HepG2 (cell line): ENCODE measurements at regions not wholly inside any gene's neighbourhood (a gene's known extent, or its start where the extent isn't known, plus 50 kb on each side); places are given as distances from the start of the nearest gene placed in this dataset.

ENCODE experiments used
- ATAC-seq: fragments of 200-7000 bp; cut with Tn5 transposase; 3 replicates; pipeline ENCODE4 v1.9.1; 2020; ENCODE audit warnings: mild to moderate bottlenecking, moderate library complexity
- BruUV-seq: library from RNA; stranded (reverse); fragments of 400-500 nt; replicated peaks from 2 replicates; lab custom pipeline; 2021; lab: Mats Ljungman, UMichigan
- CTCF ChIA-PET: fragments of 300-600 bp; formaldehyde crosslinking; extraction: SDS; loops from one replicate; lab custom pipeline; 2021; ENCODE audit warnings: low total read pairs, inconsistent platforms, low intra/inter-chr PET ratio; lab: Yijun Ruan, JAX
- POLR2A ChIA-PET: fragments of 350-600 bp; sonication (Branson Sonifier 250); formaldehyde crosslinking; loops from one replicate; lab custom pipeline; 2020; ENCODE audit warnings: antibody characterized with exemption, inconsistent platforms; lab: Yijun Ruan, JAX
- DNase-seq: peaks from one replicate; pipeline ENCODE4 v3.0.0-alpha.2; 2015; ENCODE audit warnings: low spot score
- FAIRE-seq: peaks from 3 replicates; lab custom pipeline; 2011; peaks lifted over from hg19 to GRCh38; lab: Jason Lieb, UNC
- H2AFZ ChIP-seq: one replicate; pipeline ENCODE4 v1.6.1; 2011; ENCODE audit warnings: low read length, inconsistent platforms
- H3K27ac ChIP-seq: fragments of 300-600 bp; 3 replicates; pipeline ENCODE4 v1.8.0; 2011; ENCODE audit warnings: mixed run types, mild to moderate bottlenecking, mixed read lengths, low read length, inconsistent platforms; ENCODE audit not compliant: insufficient read depth; ENCODE audit errors: extremely low read length
- H3K27me3 ChIP-seq, 2 experiments: fragments of 200-600 bp in 1 of 2; 2 replicates in 1 of 2; 3 replicates in 1 of 2; pipeline versions ENCODE4 v1.6.0 to v1.8.0; 2011; ENCODE audit warnings: low read length in 2 of 2, mild to moderate bottlenecking in 2 of 2, moderate library complexity in 2 of 2, inconsistent platforms in 1 of 2; ENCODE audit not compliant: insufficient read depth in 2 of 2, control insufficient read depth in 1 of 2
- H3K36me3 ChIP-seq, 2 experiments: fragments of 200-600 bp in 1 of 2; replicated peaks in 1 of 2; 2 replicates in 1 of 2; 3 replicates in 1 of 2; pipeline versions ENCODE4 v1.5.1 to v1.8.0; 2011; ENCODE audit warnings: low read length in 2 of 2, inconsistent platforms in 1 of 2; ENCODE audit not compliant: insufficient read depth in 2 of 2, control insufficient read depth in 1 of 2
- H3K4me1 ChIP-seq: 2 replicates; pipeline ENCODE4 v1.5.1; 2012; ENCODE audit warnings: low read length, inconsistent platforms; ENCODE audit not compliant: insufficient read depth
- H3K4me2 ChIP-seq: 2 replicates; pipeline ENCODE4 v1.6.0; 2011; ENCODE audit warnings: low read depth, low read length, inconsistent platforms
- H3K4me3 ChIP-seq, 3 experiments: fragments of 200-600 bp in 1 of 3; sonication (generic), shearing (Covaris generic) in 1 of 3; replicated peaks in 1 of 3; 2 replicates each; pipeline ENCODE4 v1.5.1; 2011 to 2016; ENCODE audit warnings: low read length in 3 of 3, inconsistent platforms in 2 of 3, low read depth in 2 of 3, mild to moderate bottlenecking in 2 of 3, control low read depth in 1 of 3, mixed read lengths in 1 of 3; ENCODE audit not compliant: insufficient read depth in 1 of 3
- H3K79me2 ChIP-seq: one replicate; pipeline ENCODE4 v1.6.1; 2011; ENCODE audit warnings: low read length, inconsistent platforms; ENCODE audit not compliant: insufficient read depth
- H3K9ac ChIP-seq: 2 replicates; pipeline ENCODE4 v1.6.0; 2011; ENCODE audit warnings: mild to moderate bottlenecking, low read depth, low read length, inconsistent platforms; ENCODE audit not compliant: insufficient read depth
- H3K9me3 ChIP-seq: 2 replicates; pipeline ENCODE4 v1.5.1; 2012; ENCODE audit warnings: mild to moderate bottlenecking, low read length
- H4K20me1 ChIP-seq: 2 replicates; pipeline ENCODE4 v1.6.0; 2011; ENCODE audit warnings: inconsistent platforms, mild to moderate bottlenecking, low read length, moderate library complexity; ENCODE audit not compliant: insufficient read depth
- ARID3A ChIP-seq: IDR thresholded peaks from 2 replicates; pipeline ENCODE4 v1.6.1; 2012; ENCODE audit warnings: low read depth, low read length, improper control_type of control experiment
- GMEB1 ChIP-seq: sonication (generic); formaldehyde crosslinking; IDR thresholded peaks from 2 replicates; pipeline ENCODE4 v1.5.1; 2020; ENCODE audit warnings: missing genetic modification reagents, mild to moderate bottlenecking, borderline replicate concordance
- MAFF ChIP-seq: IDR thresholded peaks from 2 replicates; pipeline ENCODE4 v1.6.1; 2011; ENCODE audit warnings: low read depth, low read length, improper control_type of control experiment
- MYPOP ChIP-seq: sonication (generic); formaldehyde crosslinking; IDR thresholded peaks from 2 replicates; pipeline ENCODE4 v1.8.1; 2023; ENCODE audit warnings: mild to moderate bottlenecking, moderate library complexity, missing genetic modification reagents
- TCF12 ChIP-seq, 2 experiments: fragments of 450-650 bp in 1 of 2; sonication (generic) in 1 of 2; formaldehyde crosslinking in 1 of 2; IDR thresholded peaks; 2 replicates each; pipeline versions ENCODE4 v1.6.1 to v1.8.0; 2017 to 2022; ENCODE audit warnings: antibody characterized with exemption in 1 of 2, mild to moderate bottlenecking in 1 of 2, missing genetic modification reagents in 1 of 2, moderate library complexity in 1 of 2
- ZBTB20 ChIP-seq: sonication (generic); formaldehyde crosslinking; IDR thresholded peaks from 2 replicates; pipeline ENCODE4 v1.8.1; 2023; ENCODE audit warnings: missing genetic modification reagents, low read depth, mild to moderate bottlenecking, borderline replicate concordance
- ZBTB42 ChIP-seq: sonication (generic); formaldehyde crosslinking; IDR thresholded peaks from 2 replicates; pipeline ENCODE4 v1.5.0; 2020; ENCODE audit warnings: mild to moderate bottlenecking, missing genetic modification reagents
- ZEB1 ChIP-seq: IDR thresholded peaks from 2 replicates; pipeline ENCODE4 v1.6.1; 2012; ENCODE audit warnings: mild to moderate bottlenecking, low read depth, inconsistent platforms; ENCODE audit not compliant: insufficient replicate concordance
- ZMAT3 ChIP-seq: sonication (generic); formaldehyde crosslinking; conservative IDR thresholded peaks from 2 replicates; pipeline ENCODE4 v1.7.0; 2021; ENCODE audit warnings: missing genetic modification reagents
- ZNF605 ChIP-seq: sonication (generic); formaldehyde crosslinking; IDR thresholded peaks from 2 replicates; pipeline ENCODE4 v1.8.0; 2022; ENCODE audit warnings: mild to moderate bottlenecking, missing genetic modification reagents
- ZNF784 ChIP-seq: sonication (generic); formaldehyde crosslinking; IDR thresholded peaks from 2 replicates; pipeline ENCODE4 v1.5.1; 2020; ENCODE audit warnings: missing genetic modification reagents, mild to moderate bottlenecking, borderline replicate concordance
- ZNF879 ChIP-seq: sonication (generic); formaldehyde crosslinking; IDR thresholded peaks from 2 replicates; pipeline ENCODE4 v1.8.1; 2023; ENCODE audit warnings: missing genetic modification reagents
- WGBS: methylation state at CpG from one replicate; pipeline ENCODE4 v1.1.6; 2017; ENCODE audit warnings: low lambda C conversion rate; 5-methylcytosine and 5-hydroxymethylcytosine counted together
- in situ Hi-C: cut with HindIII; loops from 2 replicates; pipeline ENCODE4 v1.10.0; 2017; ENCODE audit warnings: low pct_unique_long_range_greater_than_20kb; ENCODE audit not compliant: extremely low pct_ligation_motif_present
- intact Hi-C: fragments of 100-400 bp; cut with micrococcal nuclease; formaldehyde crosslinking; loops from one replicate; pipeline ENCODE4 v1.10.0; 2022; ENCODE audit not compliant: unreplicated experiment
- TF ChIP-seq, protein P1 (sequence below): sonication (generic); formaldehyde crosslinking; IDR thresholded peaks from 2 replicates; pipeline ENCODE4 v1.8.1; 2023; ENCODE audit warnings: mild to moderate bottlenecking, missing genetic modification reagents, borderline replicate concordance

DNA sequence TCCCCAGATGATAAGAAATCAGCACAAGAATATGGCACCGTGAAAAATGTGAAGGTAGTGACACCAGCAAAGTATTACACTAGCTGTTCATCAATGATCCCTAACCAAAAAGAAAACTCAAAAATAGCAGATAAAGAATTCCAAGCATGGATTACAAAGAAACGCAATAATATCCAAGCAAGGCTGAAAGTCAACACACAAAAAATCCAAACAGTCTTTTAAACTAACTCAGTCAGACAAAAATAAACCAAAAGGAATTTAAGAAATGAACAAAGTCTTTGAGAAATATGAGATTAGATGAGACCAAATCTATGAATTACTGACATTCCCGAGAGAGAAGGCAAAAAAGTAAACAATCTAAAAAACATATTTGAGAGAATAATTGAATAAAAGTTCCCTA lies 976.1 kb upstream of the MAP3K7 start:
- POLR2A ChIA-PET, result no interaction called here
- CTCF ChIA-PET, result no interaction called here

More for the DNA sequence above, 976.1 kb upstream of the MAP3K7 start:
- 12% methylated on average over 3 of the region's 3 CpGs for WGBS
- Histone ChIP-seq H2AFZ (no peak overlapping the region), H3K9ac (no peak overlapping the region), H3K27me3 (no peaks in the 10 kb centered on the region), H3K9me3 (peaks cover 37% of the 10 kb centered on the region), H3K27ac (no peak overlapping the region), H3K4me1 (no peaks in the 10 kb centered on the region), H3K4me2 (no peak overlapping the region), H3K36me3 (no peaks in the 10 kb centered on the region), H3K4me3 (no peak overlapping the region), H4K20me1 (no peaks in the 10 kb centered on the region), H3K79me2 (no peaks in the 10 kb centered on the region)
- TF ChIP-seq TCF12 (IDR thresholded peaks at IDR 0.05) (no peak), TCF12 (CRISPR knock-in tag; IDR thresholded peaks at IDR 0.05) (no peak), MAFF (no peak), ARID3A (no peak), MYPOP (CRISPR knock-in tag) (no peak), ZBTB20 (no peak), ZNF605 (CRISPR knock-in tag) (no peak), ZNF784 (CRISPR knock-in tag) (no peak), ZEB1 (no peak), GMEB1 (CRISPR knock-in tag) (no peak), ZBTB42 (no peak), ZMAT3 (CRISPR knock-in tag) (no peak), ZNF879 (no peak)
- TF ChIP-seq, protein P1, sequence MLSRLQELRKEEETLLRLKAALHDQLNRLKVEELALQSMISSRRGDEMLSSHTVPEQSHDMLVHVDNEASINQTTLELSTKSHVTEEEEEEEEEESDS (CRISPR knock-in tag), result no peak
- intact Hi-C loops (no loop called here), in situ Hi-C loops (no loop called here)
- DNase-seq, result no peak
- ATAC-seq, result no peak
- no TSS peak for BruUV-seq
- FAIRE-seq, result no peak
